CD4-positive, CD25-positive, alpha-beta regulatory T cell (primary cell): ENCODE measurements at regions not wholly inside any gene's neighbourhood (a gene's known extent, or its start where the extent isn't known, plus 50 kb on each side); places are given as distances from the start of the nearest gene placed in this dataset.

Experiments used
- ATAC-seq, 2 donors: fragments of 150-1000 bp; cut with Tn5 transposase; one replicate each; pipeline ENCODE4 v1.10.0; 2021; ENCODE audit warnings: low read depth in 2 of 2, moderate number of reproducible peaks in 2 of 2, moderate library complexity in 1 of 2
- DNase-seq, 3 donors: peaks; one replicate each; pipeline versions ENCODE4 v3.0.0 to v3.0.0-alpha.2; 2012 to 2022; ENCODE audit warnings: mixed read lengths in 1 of 3
- H3K27ac ChIP-seq: one replicate; pipeline ENCODE4 v1.7.0; 2013; ENCODE audit warnings: mild to moderate bottlenecking, low read length; ENCODE audit not compliant: insufficient read depth, poor library complexity, severe bottlenecking
- H3K27me3 ChIP-seq: one replicate; pipeline ENCODE4 v1.7.0; 2013; ENCODE audit warnings: low read length; ENCODE audit not compliant: control insufficient read depth, insufficient read depth
- H3K36me3 ChIP-seq: one replicate; pipeline ENCODE4 v1.7.0; 2013; ENCODE audit warnings: mild to moderate bottlenecking, low read length, moderate library complexity; ENCODE audit not compliant: control insufficient read depth, insufficient read depth
- H3K4me1 ChIP-seq: 2 replicates; pipeline ENCODE4 v1.7.0; 2013; ENCODE audit warnings: mild to moderate bottlenecking, low read length; ENCODE audit not compliant: insufficient read depth, control insufficient read depth, poor library complexity, severe bottlenecking
- H3K4me3 ChIP-seq: one replicate; pipeline ENCODE4 v1.7.0; 2013; ENCODE audit warnings: low read depth, mild to moderate bottlenecking, low read length, moderate library complexity
- H3K9me3 ChIP-seq, 2 experiments: 1 replicate in 1 of 2; 2 replicates in 1 of 2; pipeline ENCODE4 v1.7.0; 2013; ENCODE audit warnings: low read length in 2 of 2, mild to moderate bottlenecking in 1 of 2, moderate library complexity in 1 of 2; ENCODE audit not compliant: control insufficient read depth in 2 of 2
- H3K27ac Mint-ChIP-seq, 3 donors: one replicate each; pipeline ENCODE4 v1.8.0; 2020 to 2022; ENCODE audit warnings: mild to moderate bottlenecking in 3 of 3, mixed read lengths in 3 of 3, moderate library complexity in 2 of 3
- H3K27me3 Mint-ChIP-seq: one replicate; pipeline ENCODE4 v1.8.0; 2022; ENCODE audit warnings: mild to moderate bottlenecking, mixed read lengths
- H3K36me3 Mint-ChIP-seq: one replicate; pipeline ENCODE4 v1.8.0; 2020; ENCODE audit warnings: mixed read lengths
- H3K4me1 Mint-ChIP-seq, 4 donors: one replicate each; pipeline ENCODE4 v1.8.0; 2020 to 2022; ENCODE audit warnings: mixed read lengths in 4 of 4, mild to moderate bottlenecking in 1 of 4
- H3K4me3 Mint-ChIP-seq, 4 donors: one replicate each; pipeline ENCODE4 v1.8.0; 2020 to 2022; ENCODE audit warnings: mild to moderate bottlenecking in 4 of 4, mixed read lengths in 4 of 4, moderate library complexity in 3 of 4
- H3K9me3 Mint-ChIP-seq, 7 donors: one replicate each; pipeline ENCODE4 v1.8.0; 2020 to 2022; ENCODE audit warnings: mixed read lengths in 7 of 7, mild to moderate bottlenecking in 3 of 7, moderate library complexity in 2 of 7

DNA sequence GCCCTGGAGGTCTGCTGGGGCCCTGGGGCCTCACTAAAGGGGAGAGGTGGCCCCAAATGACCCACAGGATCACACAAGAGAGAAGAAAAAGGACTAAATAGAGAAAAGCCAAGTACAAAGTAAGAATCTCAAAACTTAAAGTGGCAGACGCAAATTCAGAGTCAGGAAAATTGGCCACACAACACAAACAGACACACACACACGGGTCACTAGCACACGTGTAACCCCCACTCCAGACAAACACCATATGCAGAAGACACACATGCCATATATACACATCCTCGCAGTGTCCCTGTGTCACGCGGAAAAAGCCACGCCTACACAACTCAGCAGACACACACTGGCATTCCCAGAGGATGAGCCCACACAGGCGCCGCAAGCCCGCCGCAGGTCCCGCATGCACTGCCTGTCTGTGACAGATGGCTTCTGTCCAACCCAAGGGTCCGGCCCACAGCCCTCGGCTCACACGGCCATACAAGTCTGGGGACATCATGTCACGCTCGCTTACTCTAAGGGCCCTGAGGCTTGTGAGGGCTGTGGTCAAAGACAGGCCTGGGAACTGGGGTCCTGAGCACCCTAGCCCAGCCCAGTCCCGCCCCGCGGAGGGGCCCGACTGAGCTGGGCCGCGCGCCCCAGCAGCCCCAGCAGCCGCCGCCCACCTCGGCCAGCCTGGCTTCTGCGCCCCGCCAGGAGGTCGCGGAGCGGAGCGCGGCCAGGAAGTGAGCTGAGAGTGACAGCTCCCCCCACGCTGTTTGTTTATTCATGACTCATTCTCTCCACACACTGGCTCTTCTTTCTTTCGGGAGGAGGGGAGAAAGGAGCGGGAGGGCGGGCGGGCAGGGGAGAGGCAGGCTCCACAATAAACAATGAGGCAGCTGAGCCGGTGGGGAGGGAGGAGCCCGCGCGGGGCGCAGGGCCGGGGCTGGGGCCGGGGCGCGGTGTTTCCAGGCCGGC is 95.5 kb upstream of the ZMIZ1 start:
- no peaks in the 10 kb centered on the region for H3K27me3 ChIP-seq
- peaks cover 0 to 2% (median 0%) of the 10 kb centered on the region in 7 donors for H3K9me3 Mint-ChIP-seq
- H3K36me3 Mint-ChIP-seq = no peaks in the 10 kb centered on the region
- no peaks in the 10 kb centered on the region for H3K36me3 ChIP-seq
- peak overlapping the region; percentile 35 to 86 (median 55) for H3K27ac Mint-ChIP-seq
- ATAC-seq (peak; percentile 59 to 67), DNase-seq (peak; percentile 33 to 57 (median 40))
- peak overlapping the region; percentile 70 to 85 (median 84) for H3K4me3 Mint-ChIP-seq
- H3K4me3 ChIP-seq = no peak overlapping the region
- H3K4me1 ChIP-seq = peaks cover 13% of the 10 kb centered on the region
- H3K9me3 ChIP-seq = no peaks in the 10 kb centered on the region
- peaks cover 22% of the 10 kb centered on the region for H3K27me3 Mint-ChIP-seq
- H3K4me1 Mint-ChIP-seq = peaks cover 0 to 20% (median 12%) of the 10 kb centered on the region in 4 donors
- no peak overlapping the region for H3K27ac ChIP-seq

DNA sequence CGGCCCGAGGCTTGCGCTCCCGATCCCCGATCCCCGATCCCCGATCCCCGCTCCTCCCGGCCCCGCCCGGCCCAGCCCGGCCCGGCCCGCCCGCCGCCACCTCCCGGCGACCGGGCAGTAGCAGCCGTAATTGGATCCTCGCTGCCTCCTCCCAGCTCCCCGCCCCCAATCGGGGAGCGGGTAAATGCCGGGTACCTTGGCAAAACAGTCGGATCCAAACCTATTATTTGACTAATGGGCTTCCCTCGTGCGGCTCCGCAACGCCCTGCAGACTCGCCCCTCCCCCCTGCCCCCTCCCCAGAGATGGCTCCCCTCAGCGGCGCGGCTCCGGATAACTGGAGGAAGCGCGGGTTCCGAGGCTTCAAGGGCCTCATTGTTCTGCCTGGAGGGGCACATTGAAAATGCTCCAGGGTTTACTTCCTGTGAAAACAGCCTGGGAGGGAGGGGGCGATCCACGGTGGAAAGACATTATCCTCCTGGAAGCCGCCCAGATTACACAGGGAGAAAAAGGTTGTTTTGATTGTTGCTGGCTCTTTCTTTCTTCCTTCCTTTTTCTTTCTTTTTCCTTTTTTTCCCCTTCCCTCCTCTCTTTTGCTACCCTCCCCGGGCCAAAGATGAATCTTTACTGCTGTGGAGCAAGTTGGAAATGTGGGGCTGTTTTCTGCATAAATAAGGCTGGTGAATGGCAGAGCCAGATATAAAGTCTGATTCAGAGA is 94.7 kb upstream of the ZMIZ1 start:
- peak overlapping the region; percentile 88 to 97 (median 90) for H3K4me3 Mint-ChIP-seq
- no peaks in the 10 kb centered on the region for H3K27me3 ChIP-seq
- peaks cover 13% of the 10 kb centered on the region for H3K4me1 ChIP-seq
- no peaks in the 10 kb centered on the region for H3K36me3 ChIP-seq
- peaks cover 22% of the 10 kb centered on the region for H3K27me3 Mint-ChIP-seq
- no peaks in the 10 kb centered on the region for H3K36me3 Mint-ChIP-seq
- H3K27ac ChIP-seq = no peak overlapping the region
- peak overlapping the region; percentile 37 for H3K4me3 ChIP-seq
- peaks cover 0 to 20% (median 12%) of the 10 kb centered on the region in 4 donors for H3K4me1 Mint-ChIP-seq
- H3K9me3 Mint-ChIP-seq = peaks cover 0 to 2% (median 0%) of the 10 kb centered on the region in 7 donors
- peak; percentile 10 to 15 for ATAC-seq
- H3K9me3 ChIP-seq = no peaks in the 10 kb centered on the region
- DNase-seq = peak; percentile 10 to 18 (median 11)
- peak overlapping the region; percentile 76 to 87 (median 81) for H3K27ac Mint-ChIP-seq

DNA sequence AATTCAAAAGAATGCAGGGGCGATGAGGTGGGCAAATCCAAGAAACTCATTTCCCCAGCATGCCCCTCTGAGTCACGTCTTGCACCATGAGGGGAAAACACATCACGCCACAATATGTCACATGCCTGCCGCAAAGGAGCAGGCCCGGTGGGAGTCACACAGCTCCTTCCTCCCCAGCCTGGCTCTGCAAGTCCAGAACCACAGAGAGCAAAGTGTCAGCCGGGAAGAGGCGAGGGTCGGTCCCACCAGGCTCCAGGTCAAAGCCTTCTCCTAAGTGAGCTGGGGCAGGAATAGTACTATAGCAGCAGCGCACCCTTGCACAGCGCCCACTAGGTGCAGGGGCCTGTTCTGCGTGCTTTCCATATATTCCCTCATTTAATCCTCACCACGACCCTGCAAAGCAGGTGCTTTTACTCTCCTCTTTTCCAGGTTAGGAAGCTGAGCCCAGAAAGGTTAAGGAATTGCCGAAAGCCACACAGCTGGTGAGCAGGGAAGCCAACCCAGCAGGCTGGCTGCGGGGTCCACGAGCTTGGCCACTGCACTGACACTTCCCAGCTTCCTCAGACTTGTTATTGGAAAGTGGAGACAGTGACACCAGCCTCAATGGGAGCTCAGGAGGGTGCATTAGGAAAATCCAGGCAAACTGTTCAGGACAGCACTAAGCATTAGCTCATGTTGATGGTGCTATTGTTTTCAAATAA is 94.0 kb upstream of the ZMIZ1 start:
- no peaks in the 10 kb centered on the region for H3K36me3 ChIP-seq
- no peaks in the 10 kb centered on the region for H3K27me3 ChIP-seq
- H3K9me3 ChIP-seq = no peaks in the 10 kb centered on the region
- H3K27ac ChIP-seq = no peak overlapping the region
- peak; percentile 36 to 40 for ATAC-seq
- H3K36me3 Mint-ChIP-seq = no peaks in the 10 kb centered on the region
- H3K27ac Mint-ChIP-seq = peak overlapping the region; percentile 76 to 87 (median 81)
- H3K9me3 Mint-ChIP-seq = peaks cover 0 to 2% (median 0%) of the 10 kb centered on the region in 7 donors
- peak in 1 of 3 donors; percentile 22 for DNase-seq
- H3K4me3 Mint-ChIP-seq = peak overlapping the region; percentile 88 to 97 (median 90)
- H3K4me1 Mint-ChIP-seq = peaks cover 0 to 20% (median 12%) of the 10 kb centered on the region in 4 donors
- no peak overlapping the region for H3K4me3 ChIP-seq
- peaks cover 13% of the 10 kb centered on the region for H3K4me1 ChIP-seq
- peaks cover 22% of the 10 kb centered on the region for H3K27me3 Mint-ChIP-seq

DNA sequence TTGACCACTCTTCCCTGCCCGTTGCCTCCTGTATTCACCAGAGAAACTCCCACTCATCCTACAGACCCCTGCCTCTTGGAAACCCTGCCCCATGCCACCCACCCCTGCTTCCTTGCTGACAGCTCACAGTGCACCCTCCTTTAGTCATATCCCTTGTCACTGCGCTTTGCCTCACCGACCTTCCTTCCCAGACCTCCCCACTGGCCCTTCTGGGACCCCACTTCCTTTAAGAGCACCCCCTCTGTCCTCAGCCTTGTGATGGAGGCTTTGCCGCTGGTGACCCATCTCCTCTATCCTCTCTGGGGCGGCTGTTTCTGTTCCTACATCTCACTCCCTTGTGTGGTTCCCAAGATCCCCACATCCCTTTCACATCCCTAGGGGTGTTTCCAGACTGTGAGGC is 92.8 kb upstream of the ZMIZ1 start:
- Histone ChIP-seq H3K27ac (no peak overlapping the region), H3K4me1 (peaks cover 13% of the 10 kb centered on the region), H3K9me3 (no peaks in the 10 kb centered on the region), H3K27me3 (no peaks in the 10 kb centered on the region), H3K4me3 (no peak overlapping the region), H3K36me3 (no peaks in the 10 kb centered on the region)
- Mint-ChIP-seq H3K9me3 (peaks cover 0 to 2% (median 0%) of the 10 kb centered on the region in 7 donors), H3K27ac (no peak overlapping the region), H3K27me3 (peaks cover 22% of the 10 kb centered on the region), H3K36me3 (no peaks in the 10 kb centered on the region), H3K4me3 (peak overlapping the region in 3 of 4 donors; percentile 19 to 90 (median 45)), H3K4me1 (peaks cover 0 to 20% (median 12%) of the 10 kb centered on the region in 4 donors)
- ATAC-seq = no peak
- DNase-seq = no peak

DNA sequence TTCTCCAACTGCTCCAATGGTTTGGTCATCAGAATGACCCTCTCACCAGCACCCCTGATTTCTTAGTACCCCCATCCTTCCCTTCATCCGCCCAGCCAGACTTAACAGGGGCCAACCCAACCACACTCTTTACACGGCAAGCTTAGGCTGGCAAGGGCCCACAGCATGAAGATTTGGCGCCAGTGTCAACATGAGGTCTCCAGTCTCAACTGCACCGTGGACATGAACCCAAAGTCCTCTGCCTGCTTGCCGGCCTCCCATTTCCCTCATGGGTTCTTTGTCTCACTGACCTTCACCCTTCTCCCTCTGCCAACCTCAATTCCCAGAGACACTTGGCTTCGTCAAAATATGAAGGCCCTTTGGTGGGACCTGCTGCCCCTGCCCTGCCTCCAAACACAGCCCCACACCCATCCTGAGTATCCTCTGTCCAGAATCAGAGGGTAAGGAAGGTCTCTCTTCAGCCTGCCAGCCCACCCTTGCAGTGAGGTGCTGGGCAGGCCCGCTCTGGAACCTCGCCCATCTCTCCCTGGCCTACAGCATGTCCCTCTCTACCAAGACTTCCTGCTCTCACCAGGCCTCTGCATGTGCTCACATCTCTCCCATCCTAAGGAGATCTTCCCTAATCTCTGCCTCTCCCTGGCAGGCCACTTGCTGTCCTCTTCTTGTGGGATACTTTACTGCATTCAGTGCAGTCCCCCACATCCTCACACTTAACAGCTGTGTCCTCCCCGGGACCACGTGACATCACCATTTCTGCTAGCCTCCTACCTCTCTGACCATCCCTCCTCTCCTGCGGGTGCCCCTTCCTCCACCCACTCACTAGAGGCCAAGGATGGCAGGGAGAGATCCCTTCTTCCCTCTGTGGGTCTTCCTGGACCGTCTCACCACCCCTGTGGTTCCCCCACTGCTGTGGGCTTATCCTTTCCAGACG is 91.7 kb upstream of the ZMIZ1 start:
- peak overlapping the region in 2 of 4 donors; percentile 5 to 69 for H3K4me3 Mint-ChIP-seq
- Histone ChIP-seq H3K36me3 (no peaks in the 10 kb centered on the region), H3K9me3 (no peaks in the 10 kb centered on the region), H3K4me3 (no peak overlapping the region), H3K27me3 (no peaks in the 10 kb centered on the region), H3K27ac (no peak overlapping the region), H3K4me1 (peaks cover 13% of the 10 kb centered on the region)
- peaks cover 0 to 2% (median 0%) of the 10 kb centered on the region in 7 donors for H3K9me3 Mint-ChIP-seq
- peak overlapping the region in 2 of 3 donors; percentile 77 to 87 for H3K27ac Mint-ChIP-seq
- no peaks in the 10 kb centered on the region for H3K36me3 Mint-ChIP-seq
- DNase-seq (no peak), ATAC-seq (no peak)
- H3K27me3 Mint-ChIP-seq = peaks cover 22% of the 10 kb centered on the region
- peaks cover 0 to 27% (median 13%) of the 10 kb centered on the region in 4 donors for H3K4me1 Mint-ChIP-seq

DNA sequence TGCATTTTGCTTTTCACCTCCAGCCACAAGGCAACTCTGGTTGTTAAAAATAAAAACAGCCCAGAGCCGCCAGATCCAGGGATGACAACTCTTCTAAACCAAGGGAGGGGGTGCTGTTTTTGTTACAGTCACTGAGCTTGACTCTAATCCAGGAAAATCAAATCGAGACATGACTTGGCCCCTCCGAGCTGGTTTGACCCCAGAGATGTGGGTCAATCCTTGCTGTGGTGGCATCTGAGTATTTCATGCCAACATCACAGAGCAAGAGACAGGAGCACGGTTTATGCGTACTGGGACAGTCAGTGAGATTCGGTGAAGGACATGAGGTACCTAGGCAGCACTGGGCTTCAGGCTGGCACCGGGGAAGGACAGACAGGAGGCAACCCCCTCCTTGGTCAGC is 88.8 kb upstream of the ZMIZ1 start:
- Mint-ChIP-seq H3K27me3 (peaks cover 13% of the 10 kb centered on the region), H3K4me3 (no peak overlapping the region), H3K27ac (peak overlapping the region in 1 of 3 donors; percentile 82), H3K9me3 (peaks cover 0 to 2% (median 0%) of the 10 kb centered on the region in 7 donors), H3K4me1 (peaks cover 0 to 14% (median 5%) of the 10 kb centered on the region in 4 donors), H3K36me3 (no peaks in the 10 kb centered on the region)
- Histone ChIP-seq H3K9me3 (no peaks in the 10 kb centered on the region), H3K36me3 (no peaks in the 10 kb centered on the region), H3K4me1 (no peaks in the 10 kb centered on the region), H3K27ac (no peak overlapping the region), H3K27me3 (no peaks in the 10 kb centered on the region), H3K4me3 (no peak overlapping the region)
- no peak for DNase-seq
- ATAC-seq = no peak
